Caki2 (cell line): ENCODE measurements at regions not wholly inside any gene's neighbourhood (a gene's known extent, or its start where the extent isn't known, plus 50 kb on each side); places are given as distances from the start of the nearest gene placed in this dataset.

Experiments used
- DNase-seq: peaks from one replicate; pipeline ENCODE4 v3.0.0-alpha.2; 2015; ENCODE audit warnings: low read depth
- in situ Hi-C: cut with HindIII; loops from 2 replicates; pipeline ENCODE4 v1.10.0; 2016; ENCODE audit warnings: low sequenced_read_pairs, low pct_unique_long_range_greater_than_20kb, mixed read lengths

DNA sequence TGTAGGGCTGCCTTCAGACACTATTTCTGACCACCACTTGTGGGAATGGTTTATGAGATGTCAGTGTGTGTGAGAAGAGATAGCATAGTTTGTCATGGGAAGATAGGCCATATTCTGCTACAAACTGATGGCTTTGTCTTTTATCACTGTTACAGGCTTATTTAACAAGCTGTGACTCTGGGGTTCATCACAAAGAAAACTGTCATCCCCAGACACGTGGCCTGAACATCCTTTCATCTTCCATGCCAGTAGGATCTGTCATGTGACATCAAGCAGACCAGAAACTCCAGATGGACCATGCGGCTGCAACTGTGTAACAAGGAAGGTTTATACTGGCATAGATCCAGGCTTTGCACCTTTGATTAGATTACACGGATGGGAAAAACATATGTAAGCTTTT lies 128.6 kb upstream of the KCNH7 start:
- in situ Hi-C loops: no loop called here

DNA sequence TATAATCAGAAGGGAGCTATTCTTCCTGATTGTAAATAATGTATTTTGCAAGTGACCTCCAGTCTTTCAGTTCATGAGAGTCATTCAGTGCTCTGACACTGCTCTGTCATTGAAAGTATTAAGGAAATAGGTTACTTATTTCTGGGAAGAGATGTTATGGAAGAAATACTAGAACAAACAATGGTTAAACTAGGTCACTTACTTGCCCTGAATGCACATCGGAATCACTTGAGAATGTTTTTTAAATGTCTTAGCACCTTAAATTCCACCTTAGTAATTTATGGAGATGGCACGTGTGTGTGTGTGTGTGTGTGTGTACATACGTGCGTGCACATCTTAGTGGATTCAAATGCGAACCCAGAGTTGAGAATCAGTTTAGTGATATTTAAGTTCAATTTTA lies 126.6 kb upstream of the KCNH7 start:
- in situ Hi-C loops: no loop called here
- peak; percentile 62 for DNase-seq

More for the DNA sequence above, 128.6 kb upstream of the KCNH7 start:
- DNase-seq: no peak

DNA sequence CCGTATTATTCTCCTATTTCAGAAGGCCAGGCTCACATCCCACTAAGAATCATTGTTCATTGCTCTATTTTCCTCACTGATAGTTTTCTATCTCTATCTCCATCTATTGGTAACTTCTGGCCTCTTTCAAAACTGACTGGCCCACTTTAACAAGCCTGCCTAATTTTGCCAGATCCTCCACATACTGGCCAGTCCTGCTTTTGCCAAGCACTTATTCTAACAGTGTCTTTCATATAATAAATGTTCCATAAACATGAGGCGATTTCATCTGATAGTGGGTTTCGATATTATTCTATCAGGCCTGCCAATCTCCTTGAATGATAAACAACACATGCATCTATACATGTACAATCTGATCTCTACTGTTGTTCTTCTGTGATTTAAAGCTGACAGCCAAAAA lies 125.9 kb upstream of the KCNH7 start:
- in situ Hi-C loops: no loop called here
- DNase-seq: no peak

DNA sequence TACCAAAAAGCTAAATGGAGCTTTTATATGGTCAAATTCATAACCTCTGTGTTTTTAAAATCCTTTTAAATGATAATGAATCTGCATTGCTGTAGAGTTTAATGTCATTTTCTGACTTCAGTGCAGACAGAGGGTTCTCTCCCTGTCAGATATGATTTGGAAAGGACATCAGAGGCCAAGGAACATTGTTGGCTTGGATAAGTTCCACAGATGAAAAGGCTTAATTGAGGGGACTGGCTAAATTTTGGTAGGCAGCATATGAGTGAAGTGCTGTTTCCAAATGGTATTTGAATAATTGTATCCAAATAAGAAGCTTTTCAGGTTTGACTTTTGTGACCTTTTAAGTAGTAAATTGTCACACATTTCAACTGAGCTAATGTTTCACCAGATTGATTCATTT lies 124.6 kb upstream of the KCNH7 start:
- in situ Hi-C loops: no loop called here
- DNase-seq: no peak

DNA sequence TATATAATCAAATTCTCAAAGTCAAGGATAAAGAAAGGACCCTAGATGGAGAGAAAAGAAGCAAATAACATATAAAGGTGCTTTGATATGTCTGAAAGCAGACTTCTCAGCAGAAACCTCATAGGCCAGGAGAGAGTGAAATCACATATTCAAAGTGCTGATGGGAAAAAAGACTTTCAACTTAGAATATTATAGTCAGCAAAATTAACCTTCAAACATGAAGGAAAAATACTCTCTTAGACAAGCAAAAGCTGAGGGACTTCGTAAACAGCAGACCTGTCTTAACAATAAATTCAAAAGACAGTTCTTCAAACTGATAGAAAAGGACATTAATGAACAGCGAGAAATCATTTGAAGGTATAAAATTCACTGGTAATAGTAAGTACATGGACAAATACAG lies 107.2 kb upstream of the KCNH7 start:
- in situ Hi-C loops: no loop called here
- no peak for DNase-seq

DNA sequence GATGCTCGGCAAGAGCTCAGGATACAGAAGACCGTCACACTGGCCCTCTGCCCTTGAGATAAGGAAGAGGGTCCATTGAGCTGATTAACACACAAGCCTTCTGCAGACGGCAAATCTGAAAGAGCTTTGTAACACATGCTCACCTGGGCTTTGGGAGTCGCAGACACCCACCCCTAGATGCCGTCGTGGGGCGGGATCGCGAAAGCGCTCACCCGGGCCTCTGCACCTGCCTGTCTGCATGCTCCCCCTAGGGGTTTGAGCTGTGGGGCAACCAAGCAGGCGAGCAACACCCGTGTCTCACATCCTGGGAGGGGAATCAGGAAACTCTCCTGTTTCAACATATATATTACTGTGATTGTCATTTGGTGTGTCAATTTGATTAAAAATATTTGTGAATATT lies 99.8 kb upstream of the KCNH7 start:
- in situ Hi-C loops: no loop called here
- no peak for DNase-seq

DNA sequence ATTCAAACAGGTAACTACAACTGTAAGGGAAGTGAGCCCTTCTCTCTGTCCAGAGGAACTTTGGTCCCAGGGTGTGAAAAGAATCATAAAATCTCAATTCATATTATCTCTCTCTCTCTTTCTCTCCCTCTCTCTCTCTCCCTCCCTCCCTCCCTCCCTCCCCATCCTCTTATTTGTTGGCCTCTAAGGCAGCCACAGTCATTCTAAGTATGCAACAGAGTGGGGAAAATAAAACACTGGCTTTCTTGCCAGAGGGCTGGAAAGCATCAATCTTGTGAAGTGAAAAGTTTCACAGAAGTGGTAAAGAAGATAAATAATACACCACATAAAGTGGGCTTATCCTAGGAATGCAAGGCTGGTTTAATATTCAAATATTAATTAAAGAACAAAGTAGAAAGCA lies 95.6 kb upstream of the KCNH7 start:
- in situ Hi-C loops: no loop called here

DNA sequence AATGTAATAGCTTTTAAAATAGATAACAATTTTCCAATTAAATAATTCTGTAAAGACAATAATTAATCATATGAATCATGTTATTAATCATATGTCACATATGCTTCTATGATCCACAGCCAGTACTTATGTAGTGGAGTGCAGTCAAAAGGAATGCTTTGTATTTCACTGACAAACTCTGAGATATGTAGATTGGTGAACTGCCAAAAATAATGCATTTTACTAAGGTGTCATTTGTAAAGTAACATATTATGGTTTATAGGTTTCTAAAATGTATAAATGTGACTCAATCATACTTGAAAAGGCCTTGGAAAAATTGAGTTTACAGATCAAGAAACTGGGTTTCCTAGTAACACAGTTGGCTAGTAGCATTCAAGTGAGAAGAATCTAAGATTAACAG lies 93.8 kb upstream of the KCNH7 start:
- in situ Hi-C loops: no loop called here
- no peak for DNase-seq

More for the DNA sequence above, 95.6 kb upstream of the KCNH7 start:
- no peak for DNase-seq

DNA sequence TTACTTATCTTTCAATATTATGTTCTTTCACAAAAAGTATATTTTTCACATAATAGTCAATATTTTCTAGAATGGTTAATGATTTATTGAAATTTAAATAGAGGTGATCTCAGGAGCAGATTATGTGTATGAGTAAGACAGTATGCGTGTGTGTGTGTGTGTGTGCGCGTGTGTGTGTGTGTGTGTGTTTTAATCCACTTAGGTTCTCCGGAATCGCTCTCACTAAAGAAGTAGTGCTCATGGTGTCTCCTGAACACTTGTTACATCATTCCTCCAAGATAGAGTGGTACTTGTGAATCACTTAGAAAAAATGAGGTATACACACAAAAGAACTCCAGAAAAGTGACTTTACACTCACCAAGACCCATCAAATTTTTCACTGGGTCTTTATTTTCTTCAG lies 91.0 kb upstream of the KCNH7 start:
- DNase-seq: peak; percentile 56
- in situ Hi-C loops: no loop called here

DNA sequence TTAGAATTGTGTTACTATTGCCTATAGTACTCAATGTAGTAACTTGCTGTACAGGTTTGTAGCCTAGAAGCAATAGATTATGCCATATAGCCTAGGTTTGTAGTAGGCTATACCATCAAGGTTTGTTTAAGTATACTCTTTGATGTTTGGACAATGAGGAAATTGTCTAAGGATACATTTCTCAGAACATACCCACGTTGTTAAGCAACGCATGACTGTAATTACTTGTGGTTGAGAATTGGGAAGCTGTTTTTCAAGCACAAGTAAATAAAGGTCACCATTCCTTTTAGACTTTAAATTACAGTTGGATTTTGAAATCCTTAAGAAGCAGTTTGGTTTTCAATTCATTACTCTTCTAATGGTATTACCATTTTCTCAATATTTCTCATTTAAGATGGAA lies 89.8 kb upstream of the KCNH7 start:
- DNase-seq: no peak
- in situ Hi-C loops: no loop called here

DNA sequence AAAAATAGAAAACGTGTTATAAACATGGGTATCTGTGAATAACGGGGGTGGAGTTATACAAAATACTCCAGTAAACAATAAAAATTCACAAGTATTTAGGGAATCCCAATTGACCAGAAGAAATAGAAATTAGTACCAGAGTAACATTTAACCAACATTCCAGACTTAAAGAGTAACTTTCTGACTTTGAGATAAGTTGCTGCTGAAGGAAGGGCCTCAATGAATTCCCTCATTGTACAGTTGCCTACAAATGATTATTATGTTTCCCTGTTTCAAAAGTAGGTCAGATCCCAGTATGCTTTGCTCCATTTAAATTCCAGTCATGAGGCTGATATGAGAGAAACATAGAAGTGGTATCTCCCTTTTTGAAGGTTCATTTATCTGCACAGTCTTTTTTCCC lies 88.3 kb upstream of the KCNH7 start:
- DNase-seq: no peak
- in situ Hi-C loops: no loop called here

DNA sequence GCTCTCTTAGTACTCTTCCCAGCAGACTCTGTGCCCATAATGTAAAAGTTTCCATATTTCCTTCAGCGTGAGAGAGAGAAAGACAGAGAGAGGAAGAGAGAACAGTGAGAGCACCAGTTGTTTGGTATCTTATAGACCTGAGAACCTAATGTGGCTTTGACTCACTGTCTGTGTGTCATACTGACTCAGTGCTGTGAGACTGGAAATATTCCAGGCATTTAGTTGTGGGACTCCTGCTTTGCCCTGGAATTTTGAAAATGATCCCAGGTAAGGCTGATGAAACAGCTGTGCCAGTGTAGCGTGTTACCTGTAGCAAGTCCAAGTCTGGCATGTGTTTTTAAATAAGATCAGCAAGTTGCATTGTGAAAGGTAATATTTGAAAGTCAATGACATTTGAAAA lies 87.9 kb upstream of the KCNH7 start:
- peak; percentile 69 for DNase-seq
- in situ Hi-C loops: no loop called here

DNA sequence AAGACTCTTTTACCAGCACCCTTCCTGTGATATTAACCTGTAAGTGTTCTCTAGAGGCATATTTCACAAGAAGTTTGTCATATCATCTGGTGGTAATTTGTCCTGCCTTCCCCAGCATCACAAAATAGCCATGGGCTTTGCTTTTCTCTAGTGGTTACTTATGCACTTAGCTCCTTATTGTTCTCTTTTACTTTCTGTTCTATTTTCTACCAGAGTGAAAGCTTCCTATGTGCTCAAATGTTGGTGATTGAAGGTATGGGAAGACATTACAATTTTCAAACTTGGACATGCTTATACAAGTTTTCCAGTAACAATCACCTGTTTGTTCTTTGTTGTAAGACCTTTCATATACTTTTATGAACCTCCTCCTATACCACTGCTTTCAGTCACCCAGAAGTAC lies 87.0 kb upstream of the KCNH7 start:
- DNase-seq: no peak
- in situ Hi-C loops: no loop called here

DNA sequence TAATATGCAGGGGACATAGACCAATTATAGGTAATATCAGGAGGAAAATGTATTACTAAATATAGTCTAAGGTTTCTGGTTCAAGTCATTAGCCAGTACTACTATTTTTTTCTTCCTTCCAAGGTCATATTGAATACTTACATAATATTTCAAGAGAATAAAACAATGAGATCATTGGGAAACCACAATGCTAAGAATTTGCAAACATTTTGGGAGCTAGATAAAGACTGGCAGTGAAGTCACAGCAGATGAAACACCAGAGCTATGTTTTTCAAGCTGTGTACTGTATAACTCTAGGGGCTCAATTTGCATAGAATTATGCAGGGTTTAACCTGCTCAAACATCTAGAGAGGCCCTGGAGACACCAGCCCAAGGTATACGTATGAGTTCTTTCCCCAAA lies 80.5 kb upstream of the KCNH7 start:
- no peak for DNase-seq
- in situ Hi-C loops: no loop called here

DNA sequence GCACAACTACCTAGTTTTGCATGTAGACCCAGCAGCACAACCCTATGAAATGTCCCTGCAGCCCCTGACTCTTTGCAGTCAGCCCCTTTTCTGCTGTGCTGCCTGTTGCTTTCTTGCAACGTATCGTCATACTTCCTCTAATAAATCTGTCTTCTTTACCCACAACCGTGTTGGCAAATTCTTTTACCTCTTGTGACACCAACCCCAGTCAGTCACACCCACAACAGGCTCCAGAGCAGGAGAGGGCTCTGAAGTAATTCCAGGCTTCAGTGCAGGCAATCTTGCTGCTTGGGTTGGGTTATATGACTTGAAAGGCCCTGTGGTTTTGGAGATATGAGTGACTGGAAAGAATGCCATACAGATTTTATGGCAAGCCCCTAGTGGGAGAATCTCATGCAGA lies 79.1 kb upstream of the KCNH7 start:
- in situ Hi-C loops: no loop called here
- DNase-seq: no peak

DNA sequence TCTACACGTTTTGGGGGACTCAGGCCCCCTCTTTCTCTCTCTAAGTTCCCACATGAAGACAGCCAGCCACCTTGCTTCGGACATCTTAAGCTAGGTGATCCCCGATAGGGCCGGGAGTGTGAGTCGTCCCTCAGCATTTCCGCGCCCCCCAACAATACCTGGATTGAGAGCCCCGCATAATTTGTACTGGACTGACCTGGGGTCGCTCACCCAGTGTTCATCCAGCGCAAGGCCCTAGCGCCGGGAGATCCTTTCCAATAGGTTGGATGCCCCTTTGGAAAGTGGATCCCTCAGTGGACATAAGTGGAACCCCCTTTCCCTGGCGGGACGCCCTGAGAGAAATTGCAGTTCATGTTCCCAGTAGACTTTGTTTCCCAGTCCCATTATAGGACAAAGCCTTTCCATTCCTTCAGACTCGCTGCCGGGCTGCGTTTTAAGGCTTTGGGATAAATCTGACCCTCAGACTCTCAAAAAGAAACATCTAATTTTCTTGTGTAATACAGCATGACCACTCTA lies 77.8 kb upstream of the KCNH7 start:
- no peak for DNase-seq
- in situ Hi-C loops: no loop called here

DNA sequence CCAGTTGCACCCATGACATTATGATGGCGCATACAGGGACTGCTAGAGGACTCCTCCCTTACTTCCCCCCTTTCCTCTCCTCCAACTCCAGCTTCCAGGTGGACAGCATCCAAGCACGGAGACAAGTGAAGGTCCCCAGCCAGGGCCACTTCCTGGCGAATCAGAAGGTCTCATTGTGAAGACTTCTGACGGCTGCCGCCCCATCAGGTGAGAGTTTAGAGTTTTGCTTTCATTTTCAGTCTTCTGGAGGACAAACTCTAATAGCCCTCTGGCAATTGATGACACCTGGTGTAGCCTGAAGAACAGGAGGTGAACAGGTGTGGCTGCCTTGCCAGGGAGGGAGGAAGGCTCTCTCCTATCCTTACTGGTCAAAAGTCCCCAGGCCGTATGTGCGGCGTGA lies 77.3 kb upstream of the KCNH7 start:
- in situ Hi-C loops: no loop called here
- DNase-seq: no peak

DNA sequence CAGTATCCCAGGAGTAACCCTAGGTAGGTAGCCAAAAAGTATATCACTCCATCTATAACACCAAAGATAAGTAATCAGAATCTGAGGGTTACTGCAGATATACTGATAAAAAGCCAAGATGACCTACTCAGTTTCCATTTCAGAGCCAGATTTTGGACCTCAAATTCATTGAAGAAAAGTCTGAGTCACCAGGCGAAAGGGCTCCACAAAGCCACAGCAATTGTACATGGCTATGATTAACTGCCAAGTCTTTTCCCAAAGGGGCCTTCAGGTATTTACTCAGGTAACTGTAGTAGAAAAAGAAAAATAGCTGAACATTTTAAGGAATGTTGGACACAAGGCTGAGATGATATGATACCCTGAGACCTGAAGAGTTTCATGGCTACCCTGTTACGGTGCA lies 75.6 kb upstream of the KCNH7 start:
- DNase-seq: no peak
- in situ Hi-C loops: no loop called here

DNA sequence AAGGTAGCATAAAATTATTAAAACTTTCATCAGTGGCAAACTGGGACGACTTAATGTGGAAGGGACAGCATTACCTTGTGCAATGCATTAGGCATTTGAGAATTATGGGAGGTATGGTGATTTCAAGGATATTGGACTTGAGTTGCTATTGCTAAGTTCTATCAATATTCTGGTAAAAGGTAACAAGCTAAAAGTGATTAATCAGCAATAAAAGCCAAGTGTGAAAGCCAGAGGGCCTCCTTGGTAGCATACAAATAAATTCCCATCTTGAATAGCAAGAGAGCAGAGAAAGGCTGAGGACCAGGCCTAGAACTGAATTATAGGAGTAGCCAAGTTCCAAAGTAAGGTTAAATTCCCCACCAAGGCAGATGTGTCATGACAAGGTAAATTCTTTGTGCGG lies 74.2 kb upstream of the KCNH7 start:
- in situ Hi-C loops: no loop called here
- no peak for DNase-seq

DNA sequence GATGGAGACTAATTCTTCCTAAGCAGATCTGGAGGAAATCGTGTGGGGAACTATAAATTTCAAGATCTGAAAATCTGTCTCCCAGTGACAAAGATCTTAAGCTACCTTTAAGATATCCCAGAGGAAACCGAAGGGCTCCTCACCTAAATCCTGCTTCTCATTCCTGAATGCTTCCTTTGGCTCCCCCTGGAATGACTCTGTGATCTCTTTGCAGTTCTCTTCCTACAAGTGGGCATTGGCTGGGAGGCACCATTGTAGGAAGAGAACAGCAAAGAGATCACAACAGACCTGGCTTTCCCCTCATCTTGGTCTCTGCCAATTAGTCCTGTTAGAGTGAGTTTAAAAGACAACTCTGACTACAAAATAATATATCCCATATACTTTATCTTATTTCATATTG lies 70.0 kb upstream of the KCNH7 start:
- in situ Hi-C loops: no loop called here
- DNase-seq: no peak

DNA sequence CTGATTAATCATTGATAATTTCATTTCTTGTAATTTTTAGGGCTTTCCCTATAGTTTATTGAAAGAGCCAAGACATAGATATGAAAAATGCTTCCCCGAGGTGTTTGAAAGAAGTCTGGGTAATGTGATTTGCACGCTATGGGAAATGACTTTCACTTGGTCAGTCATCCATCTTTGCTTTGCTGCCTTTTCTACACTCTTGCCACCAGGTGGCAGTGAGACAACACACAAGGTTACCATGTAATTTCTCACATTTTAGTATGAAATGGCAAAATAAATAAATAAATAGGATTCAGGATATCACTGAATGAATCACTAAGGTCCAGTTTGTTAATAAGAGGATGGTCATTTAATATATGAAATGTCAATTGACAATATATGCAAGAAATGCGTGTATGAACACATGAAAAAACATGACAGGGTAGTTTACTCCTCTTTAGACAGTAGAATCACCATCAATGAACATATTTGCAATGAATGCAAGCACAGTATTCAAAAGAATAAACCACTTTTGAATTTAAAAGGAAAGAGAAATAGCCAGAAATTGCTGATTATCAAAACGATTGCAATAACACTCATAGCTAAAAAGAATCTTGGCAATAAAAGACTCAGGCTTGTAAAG lies 52.2 kb upstream of the KCNH7 start:
- DNase-seq: peak; percentile 37
- in situ Hi-C loops: no loop called here
